IMR-90 (cell line): ENCODE measurements at regions not wholly inside any gene's neighbourhood (a gene's known extent, or its start where the extent isn't known, plus 50 kb on each side); places are given as distances from the start of the nearest gene placed in this dataset.

ENCODE experiments used
- ATAC-seq: fragments of 200-7000 bp; cut with Tn5 transposase; 2 replicates; pipeline ENCODE4 v1.9.1; 2020; ENCODE audit warnings: low read depth, mild to moderate bottlenecking, moderate library complexity
- BruUV-seq: library from RNA; stranded (reverse); fragments of 400-500 nt; replicated peaks from 2 replicates; lab custom pipeline; 2021; lab: Mats Ljungman, UMichigan
- CTCF ChIA-PET: fragments of 300-600 bp; formaldehyde crosslinking; extraction: SDS; loops from one replicate; lab custom pipeline; 2021; ENCODE audit warnings: antibody characterized with exemption; lab: Yijun Ruan, JAX
- POLR2A ChIA-PET: fragments of 300-600 bp; sonication (Branson Sonifier 250); formaldehyde crosslinking; loops from one replicate; lab custom pipeline; 2022; ENCODE audit warnings: antibody characterized with exemption; ENCODE audit not compliant: unreplicated experiment; lab: Charles Lee
- DNase-seq: peaks from one replicate; pipeline ENCODE4 v3.0.0; 2013
- H2AFZ ChIP-seq: replicated peaks from 2 replicates; pipeline ENCODE3; 2013; ENCODE audit warnings: low read length, mild to moderate bottlenecking; ENCODE audit not compliant: poor library complexity
- H2AK5ac ChIP-seq: 2 replicates; pipeline ENCODE4 v1.6.1; 2013; ENCODE audit warnings: low read depth, low read length, inconsistent platforms
- H2AK9ac ChIP-seq: replicated peaks from 2 replicates; pipeline ENCODE3; 2013; ENCODE audit warnings: mild to moderate bottlenecking, low read depth, low read length, moderate library complexity; ENCODE audit not compliant: poor library complexity
- H2BK120ac ChIP-seq: 2 replicates; pipeline ENCODE4 v1.6.1; 2013; ENCODE audit warnings: low read depth, low read length, inconsistent platforms
- H2BK15ac ChIP-seq: 3 replicates; pipeline ENCODE4 v1.6.1; 2013; ENCODE audit warnings: low read depth, low read length, inconsistent platforms
- H2BK20ac ChIP-seq: 2 replicates; pipeline ENCODE4 v1.6.1; 2013; ENCODE audit warnings: low read depth, mild to moderate bottlenecking, inconsistent platforms, low read length, moderate library complexity
- H2BK5ac ChIP-seq: 2 replicates; pipeline ENCODE4 v1.6.1; 2013; ENCODE audit warnings: mild to moderate bottlenecking, low read depth, low read length, inconsistent platforms; ENCODE audit not compliant: poor library complexity, severe bottlenecking
- H3K14ac ChIP-seq: replicated peaks from 2 replicates; pipeline ENCODE4 v1.6.1; 2013; ENCODE audit warnings: low read depth, low read length, inconsistent platforms
- H3K18ac ChIP-seq: 2 replicates; pipeline ENCODE4 v1.6.1; 2013; ENCODE audit warnings: low read depth, low read length, control low read depth
- H3K23ac ChIP-seq: 2 replicates; pipeline ENCODE4 v1.6.1; 2013; ENCODE audit warnings: low read depth, low read length, inconsistent platforms
- H3K27ac ChIP-seq: 2 replicates; pipeline ENCODE4 v1.5.1; 2013; ENCODE audit warnings: mild to moderate bottlenecking, control low read depth, low read length; ENCODE audit not compliant: insufficient read depth
- H3K27me3 ChIP-seq: 2 replicates; pipeline ENCODE4 v1.6.1; 2013; ENCODE audit warnings: low read length; ENCODE audit not compliant: control insufficient read depth, insufficient read depth
- H3K36me3 ChIP-seq: 2 replicates; pipeline ENCODE4 v1.6.1; 2013; ENCODE audit warnings: low read length, mixed read lengths; ENCODE audit not compliant: control insufficient read depth, insufficient read depth
- H3K4ac ChIP-seq: 2 replicates; pipeline ENCODE4 v1.6.1; 2013; ENCODE audit warnings: low read depth, low read length, inconsistent platforms
- H3K4me1 ChIP-seq: 2 replicates; pipeline ENCODE4 v1.6.1; 2013; ENCODE audit warnings: low read length, mixed read lengths; ENCODE audit not compliant: control insufficient read depth, insufficient read depth
- H3K4me2 ChIP-seq: 2 replicates; pipeline ENCODE4 v1.6.1; 2013; ENCODE audit warnings: low read depth, mild to moderate bottlenecking, control low read depth, low read length, moderate library complexity
- H3K4me3 ChIP-seq: 2 replicates; pipeline ENCODE4 v1.5.1; 2013; ENCODE audit warnings: low read depth, mild to moderate bottlenecking, control low read depth, low read length, moderate library complexity; ENCODE audit not compliant: insufficient read depth
- H3K56ac ChIP-seq: 2 replicates; pipeline ENCODE4 v1.6.1; 2013; ENCODE audit warnings: low read length, inconsistent platforms; ENCODE audit not compliant: insufficient read depth; ENCODE audit errors: extremely low read depth
- H3K79me1 ChIP-seq, 2 experiments: 2 replicates each; pipeline ENCODE4 v1.6.1; 2013; ENCODE audit warnings: low read length in 2 of 2, inconsistent platforms in 1 of 2, low read depth in 1 of 2
- H3K9ac ChIP-seq: 2 replicates; pipeline ENCODE4 v1.6.1; 2013; ENCODE audit warnings: low read depth, low read length, control low read depth
- H3K9me1 ChIP-seq: 2 replicates; pipeline ENCODE4 v1.6.1; 2013; ENCODE audit warnings: low read length, inconsistent platforms; ENCODE audit not compliant: insufficient read depth
- H3K9me3 ChIP-seq: 2 replicates; pipeline ENCODE4 v1.6.1; 2013; ENCODE audit warnings: low read length; ENCODE audit not compliant: control insufficient read depth, insufficient read depth
- H4K20me1 ChIP-seq: 2 replicates; pipeline ENCODE4 v1.6.1; 2013; ENCODE audit warnings: low read length, inconsistent platforms; ENCODE audit not compliant: insufficient read depth
- H4K5ac ChIP-seq: 2 replicates; pipeline ENCODE4 v1.6.1; 2013; ENCODE audit warnings: mild to moderate bottlenecking, low read depth, low read length, control low read depth
- H4K8ac ChIP-seq, 2 experiments: 2 replicates each; pipeline ENCODE4 v1.6.1; 2013; ENCODE audit warnings: low read depth in 2 of 2, low read length in 2 of 2, control low read depth in 1 of 2, inconsistent platforms in 1 of 2
- H4K91ac ChIP-seq: 2 replicates; pipeline ENCODE4 v1.6.1; 2013; ENCODE audit warnings: low read depth, low read length, inconsistent platforms; ENCODE audit not compliant: insufficient read depth
- BHLHE40 ChIP-seq: fragments of 150-350 bp; IDR thresholded peaks from 2 replicates; pipeline ENCODE4 v1.6.1; 2016; ENCODE audit warnings: mild to moderate bottlenecking, low read depth, low read length
- CEBPB ChIP-seq: IDR thresholded peaks from 2 replicates; pipeline ENCODE4 v1.6.1; 2012; ENCODE audit warnings: low read depth, low read length, improper control_type of control experiment
- CHD1 ChIP-seq: IDR thresholded peaks from 2 replicates; pipeline ENCODE4 v1.6.1; 2012; ENCODE audit warnings: low read depth, low read length, improper control_type of control experiment
- MAZ ChIP-seq: IDR thresholded peaks from 2 replicates; pipeline ENCODE4 v1.6.1; 2012; ENCODE audit warnings: low read depth, mild to moderate bottlenecking, low read length, improper control_type of control experiment, moderate library complexity, borderline replicate concordance
- MXI1 ChIP-seq: IDR thresholded peaks from 2 replicates; pipeline ENCODE4 v1.6.1; 2012; ENCODE audit warnings: low read depth, mild to moderate bottlenecking, low read length, moderate library complexity, borderline replicate concordance
- NFE2L2 ChIP-seq: fragments of 150-350 bp; IDR thresholded peaks from 2 replicates; pipeline ENCODE4 v1.6.1; 2016; ENCODE audit warnings: low read depth, mild to moderate bottlenecking, low read length
- RAD21 ChIP-seq: IDR thresholded peaks from 2 replicates; pipeline ENCODE4 v1.6.1; 2012; ENCODE audit warnings: low read length, improper control_type of control experiment
- RCOR1 ChIP-seq: IDR thresholded peaks from 2 replicates; pipeline ENCODE4 v1.6.1; 2012; ENCODE audit warnings: mild to moderate bottlenecking, low read length, improper control_type of control experiment; ENCODE audit not compliant: insufficient replicate concordance
- RFX5 ChIP-seq: IDR thresholded peaks from 2 replicates; pipeline ENCODE4 v1.8.0; 2012; ENCODE audit warnings: low read depth, mild to moderate bottlenecking, low read length, moderate library complexity
- SMC3 ChIP-seq: fragments of 150-350 bp; IDR thresholded peaks from 2 replicates; pipeline ENCODE4 v1.6.1; 2016; ENCODE audit warnings: low read depth, mild to moderate bottlenecking, antibody characterized with exemption, low read length, moderate library complexity
- WGBS, 2 experiments: methylation state at CpG; one replicate each; pipeline versions ENCODE4 v1.1.5 to v1.1.7; 2013; ENCODE audit warnings: missing lambda C conversion rate in 2 of 2; ENCODE audit not compliant: insufficient read length in 1 of 2; ENCODE audit errors: extremely low coverage in 2 of 2; 5-methylcytosine and 5-hydroxymethylcytosine counted together
- dilution Hi-C: fragments of 300-500 bp; cut with HindIII; formaldehyde crosslinking; loops from one replicate; pipeline ENCODE4 v1.14.3; 2018; ENCODE audit warnings: low sequenced_read_pairs; ENCODE audit not compliant: unreplicated experiment
- in situ Hi-C: fragments of 300-500 bp; cut with MboI; formaldehyde crosslinking; loops from 3 replicates; pipeline ENCODE4 v1.14.3; 2019; ENCODE audit warnings: low sequenced_read_pairs, inconsistent platforms, mixed read lengths
- intact Hi-C: fragments of 100-400 bp; cut with micrococcal nuclease; formaldehyde crosslinking; loops from 2 replicates; pipeline ENCODE4 v1.10.0; 2022
- TF ChIP-seq, protein P1 (sequence below): fragments of 150-350 bp; IDR thresholded peaks from 2 replicates; pipeline ENCODE4 v1.6.1; 2016; ENCODE audit warnings: low read depth, mild to moderate bottlenecking, low read length, moderate library complexity, borderline replicate concordance
- TF ChIP-seq, protein P2 (sequence below): conservative IDR thresholded peaks from 2 replicates; pipeline ENCODE4 v1.5.1; 2012; ENCODE audit warnings: mild to moderate bottlenecking, low read depth, low read length, improper control_type of control experiment
- TF ChIP-seq, protein P3 (sequence below): fragments of 150-350 bp; IDR thresholded peaks from 2 replicates; pipeline ENCODE4 v1.6.1; 2017; ENCODE audit warnings: mild to moderate bottlenecking, antibody characterized with exemption, low read length, low read depth

GRCh38 chr5:163967268-163967667 is 461.8 kb downstream of the MAT2B start:
- POLR2A ChIA-PET: no interaction called here

More at GRCh38 chr5:163967268-163967667, 461.8 kb downstream of the MAT2B start:
- H3K9ac ChIP-seq: no peak overlapping the region
- H4K91ac ChIP-seq: no peak overlapping the region
- BruUV-seq: no TSS peak
- no peaks in the 10 kb centered on the region for H3K36me3 ChIP-seq
- H3K23ac ChIP-seq: no peak overlapping the region
- no peaks in the 10 kb centered on the region for H3K79me1 ChIP-seq
- WGBS, 2 experiments: no CpG with 5 or more reads among the region's 1 CpG
- H4K5ac ChIP-seq: no peak overlapping the region
- H4K20me1 ChIP-seq: no peaks in the 10 kb centered on the region
- H2AK5ac ChIP-seq: no peak overlapping the region
- CTCF ChIA-PET: interaction anchor here (1.1 kb wide), 1 partner anchor 46 kb away, joined by 4 read pairs; no protein-coding TSS in a partner anchor
- no peak overlapping the region for H3K27ac ChIP-seq
- in situ Hi-C loops: no loop called here
- no peaks in the 10 kb centered on the region for H3K9me3 ChIP-seq
- no peak overlapping the region for H3K4ac ChIP-seq
- TF ChIP-seq NFE2L2: no peak
- TF ChIP-seq RCOR1: no peak
- TF ChIP-seq BHLHE40: no peak
- TF ChIP-seq, protein P1, sequence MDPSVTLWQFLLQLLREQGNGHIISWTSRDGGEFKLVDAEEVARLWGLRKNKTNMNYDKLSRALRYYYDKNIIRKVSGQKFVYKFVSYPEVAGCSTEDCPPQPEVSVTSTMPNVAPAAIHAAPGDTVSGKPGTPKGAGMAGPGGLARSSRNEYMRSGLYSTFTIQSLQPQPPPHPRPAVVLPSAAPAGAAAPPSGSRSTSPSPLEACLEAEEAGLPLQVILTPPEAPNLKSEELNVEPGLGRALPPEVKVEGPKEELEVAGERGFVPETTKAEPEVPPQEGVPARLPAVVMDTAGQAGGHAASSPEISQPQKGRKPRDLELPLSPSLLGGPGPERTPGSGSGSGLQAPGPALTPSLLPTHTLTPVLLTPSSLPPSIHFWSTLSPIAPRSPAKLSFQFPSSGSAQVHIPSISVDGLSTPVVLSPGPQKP: no peak
- TF ChIP-seq CEBPB: no peak
- TF ChIP-seq, protein P2, sequence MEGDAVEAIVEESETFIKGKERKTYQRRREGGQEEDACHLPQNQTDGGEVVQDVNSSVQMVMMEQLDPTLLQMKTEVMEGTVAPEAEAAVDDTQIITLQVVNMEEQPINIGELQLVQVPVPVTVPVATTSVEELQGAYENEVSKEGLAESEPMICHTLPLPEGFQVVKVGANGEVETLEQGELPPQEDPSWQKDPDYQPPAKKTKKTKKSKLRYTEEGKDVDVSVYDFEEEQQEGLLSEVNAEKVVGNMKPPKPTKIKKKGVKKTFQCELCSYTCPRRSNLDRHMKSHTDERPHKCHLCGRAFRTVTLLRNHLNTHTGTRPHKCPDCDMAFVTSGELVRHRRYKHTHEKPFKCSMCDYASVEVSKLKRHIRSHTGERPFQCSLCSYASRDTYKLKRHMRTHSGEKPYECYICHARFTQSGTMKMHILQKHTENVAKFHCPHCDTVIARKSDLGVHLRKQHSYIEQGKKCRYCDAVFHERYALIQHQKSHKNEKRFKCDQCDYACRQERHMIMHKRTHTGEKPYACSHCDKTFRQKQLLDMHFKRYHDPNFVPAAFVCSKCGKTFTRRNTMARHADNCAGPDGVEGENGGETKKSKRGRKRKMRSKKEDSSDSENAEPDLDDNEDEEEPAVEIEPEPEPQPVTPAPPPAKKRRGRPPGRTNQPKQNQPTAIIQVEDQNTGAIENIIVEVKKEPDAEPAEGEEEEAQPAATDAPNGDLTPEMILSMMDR: no peak
- TF ChIP-seq MXI1: no peak
- no peak for TF ChIP-seq RFX5
- TF ChIP-seq, protein P3, sequence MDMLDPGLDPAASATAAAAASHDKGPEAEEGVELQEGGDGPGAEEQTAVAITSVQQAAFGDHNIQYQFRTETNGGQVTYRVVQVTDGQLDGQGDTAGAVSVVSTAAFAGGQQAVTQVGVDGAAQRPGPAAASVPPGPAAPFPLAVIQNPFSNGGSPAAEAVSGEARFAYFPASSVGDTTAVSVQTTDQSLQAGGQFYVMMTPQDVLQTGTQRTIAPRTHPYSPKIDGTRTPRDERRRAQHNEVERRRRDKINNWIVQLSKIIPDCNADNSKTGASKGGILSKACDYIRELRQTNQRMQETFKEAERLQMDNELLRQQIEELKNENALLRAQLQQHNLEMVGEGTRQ: no peak
- no peak for TF ChIP-seq RAD21
- no peak for TF ChIP-seq SMC3
- no peak for TF ChIP-seq MAZ
- no peak for TF ChIP-seq CHD1
- no peaks in the 10 kb centered on the region for H3K9me1 ChIP-seq
- ATAC-seq (no peak), DNase-seq (no peak)
- H3K4me1 ChIP-seq: 0 out of 2 replicates have a peak, but pooled peaks cover 2% of the 10 kb centered on the region
- dilution Hi-C loops: no loop called here
- no peak overlapping the region for H2AK9ac ChIP-seq
- H2AFZ ChIP-seq: no peak overlapping the region
- intact Hi-C loops: no loop called here
- H2BK15ac ChIP-seq: no peak overlapping the region
- no peak overlapping the region for H3K14ac ChIP-seq
- H2BK5ac ChIP-seq: no peak overlapping the region
- H3K27me3 ChIP-seq: no peaks in the 10 kb centered on the region
- H3K4me3 ChIP-seq: no peak overlapping the region
- H2BK20ac ChIP-seq: no peak overlapping the region
- H3K4me2 ChIP-seq: no peak overlapping the region
- H3K56ac ChIP-seq: no peak overlapping the region
- no peak overlapping the region for H2BK120ac ChIP-seq
- H4K8ac ChIP-seq: no peak overlapping the region
- no peak overlapping the region for H3K18ac ChIP-seq
